H1 (cell line): ENCODE measurements at regions not wholly inside any gene's neighbourhood (a gene's known extent, or its start where the extent isn't known, plus 50 kb on each side); places are given as distances from the start of the nearest gene placed in this dataset.

Experiments used
- BRCA1 ChIP-seq: IDR thresholded peaks from 2 replicates; pipeline ENCODE4 v1.6.1; 2012; ENCODE audit warnings: low read depth, low read length, improper control_type of control experiment
- PHF8 ChIP-seq: fragments of 200-600 bp; sonication (generic); conservative IDR thresholded peaks from 2 replicates; pipeline ENCODE4 v1.7.1; 2012; ENCODE audit warnings: low read depth, mild to moderate bottlenecking, inconsistent platforms, low read length, moderate library complexity
- POLR2A ChIP-seq, 2 experiments: IDR thresholded peaks; 1 replicate in 1 of 2; 2 replicates in 1 of 2; pipeline ENCODE4 v1.6.1; 2011; ENCODE audit warnings: low read depth in 2 of 2, low read length in 2 of 2, mild to moderate bottlenecking in 2 of 2; ENCODE audit errors: control extremely low read depth in 1 of 2

GRCh38 chr6:105564121-105564902, 161.4 kb upstream of the PREP start (continued):
- TF ChIP-seq BRCA1, result no peak
- TF ChIP-seq PHF8, result no peak
- no peak for TF ChIP-seq POLR2A (IDR thresholded peaks at IDR 0.05; ENCODE audit: control extremely low read depth in 1 of 2, low read depth in 2 of 2, low read length in 2 of 2)
- TF ChIP-seq, all 59 proteins: peak for 0
